ENCODE measurements at regions not wholly inside any gene's neighbourhood (a gene's known extent, or its start where the extent isn't known, plus 50 kb on each side); places are given as distances from the start of the nearest gene placed in this dataset.
"Not testable (repeated sequence)": the region's sequence is repeated elsewhere in the genome, so short reads cannot be mapped to it uniquely, and the experiment has no call there.

DNA sequence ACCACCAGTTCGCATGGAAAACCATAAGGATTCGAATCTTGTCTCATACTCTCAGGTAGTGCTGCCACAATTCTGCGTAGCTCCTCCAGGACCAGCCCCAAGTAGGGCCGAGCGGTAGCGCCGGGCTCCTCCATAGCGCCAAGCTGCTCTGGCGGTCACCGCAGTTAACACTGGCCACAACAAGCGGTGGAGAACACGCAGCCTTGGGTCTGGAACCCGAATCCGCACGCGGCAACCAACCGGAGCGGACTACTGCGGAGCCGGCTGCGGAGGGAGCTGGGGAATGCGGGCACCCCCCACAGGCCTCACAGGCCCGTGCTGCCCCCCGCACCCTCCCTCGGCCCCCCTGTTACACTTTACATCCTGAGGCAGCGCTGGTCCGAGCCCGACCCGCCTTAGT is 531.5 kb downstream of the STK39 start:
- H4K20me1 ChIP-seq (ENCODE audit: insufficient read depth, low read length), result no peaks in the 10 kb centered on the region
- H3K79me2 ChIP-seq (ENCODE audit: insufficient read depth, low read length), result no peaks in the 10 kb centered on the region
- ATAC-seq (ENCODE audit: insufficient read depth, low read depth) (no peak), DNase-seq (no peak)
- H3K9me3 ChIP-seq (ENCODE audit: insufficient read depth, low read length, severe bottlenecking), result no peaks in the 10 kb centered on the region
- H3K4me3 ChIP-seq (ENCODE audit: low read depth in 1 of 2, low read length in 2 of 2), result no peak overlapping the region
- H3K4me2 ChIP-seq (ENCODE audit: insufficient read depth, low read length), result no peak overlapping the region
- H3K4me1 ChIP-seq (ENCODE audit: insufficient read depth, low read length), result no peaks in the 10 kb centered on the region
- TF ChIP-seq, protein P1, sequence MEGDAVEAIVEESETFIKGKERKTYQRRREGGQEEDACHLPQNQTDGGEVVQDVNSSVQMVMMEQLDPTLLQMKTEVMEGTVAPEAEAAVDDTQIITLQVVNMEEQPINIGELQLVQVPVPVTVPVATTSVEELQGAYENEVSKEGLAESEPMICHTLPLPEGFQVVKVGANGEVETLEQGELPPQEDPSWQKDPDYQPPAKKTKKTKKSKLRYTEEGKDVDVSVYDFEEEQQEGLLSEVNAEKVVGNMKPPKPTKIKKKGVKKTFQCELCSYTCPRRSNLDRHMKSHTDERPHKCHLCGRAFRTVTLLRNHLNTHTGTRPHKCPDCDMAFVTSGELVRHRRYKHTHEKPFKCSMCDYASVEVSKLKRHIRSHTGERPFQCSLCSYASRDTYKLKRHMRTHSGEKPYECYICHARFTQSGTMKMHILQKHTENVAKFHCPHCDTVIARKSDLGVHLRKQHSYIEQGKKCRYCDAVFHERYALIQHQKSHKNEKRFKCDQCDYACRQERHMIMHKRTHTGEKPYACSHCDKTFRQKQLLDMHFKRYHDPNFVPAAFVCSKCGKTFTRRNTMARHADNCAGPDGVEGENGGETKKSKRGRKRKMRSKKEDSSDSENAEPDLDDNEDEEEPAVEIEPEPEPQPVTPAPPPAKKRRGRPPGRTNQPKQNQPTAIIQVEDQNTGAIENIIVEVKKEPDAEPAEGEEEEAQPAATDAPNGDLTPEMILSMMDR (IDR thresholded peaks at IDR 0.05; ENCODE audit: borderline replicate concordance, extremely low read depth, low read length, poor library complexity, severe bottlenecking), result no peak
- TF ChIP-seq EZH2 (IDR thresholded peaks at IDR 0.05; ENCODE audit: borderline replicate concordance, low read depth, low read length, severe bottlenecking), result no peak
- H3K27ac ChIP-seq (ENCODE audit: low read length), result no peak overlapping the region
- H3K27me3 ChIP-seq (ENCODE audit: insufficient read depth, low read length, poor library complexity), result no peaks in the 10 kb centered on the region
- H2AFZ ChIP-seq (ENCODE audit: low read depth, low read length), result no peak overlapping the region
- H3K9ac ChIP-seq (ENCODE audit: low read depth, low read length), result no peak overlapping the region
- H3K36me3 ChIP-seq (ENCODE audit: insufficient read depth, low read length), result no peaks in the 10 kb centered on the region

- ATAC-seq (ENCODE audit: insufficient read depth, low read depth); H3K4me2 ChIP-seq (ENCODE audit: insufficient read depth, low read length); H3K4me1 ChIP-seq (ENCODE audit: insufficient read depth, low read length); H3K4me3 ChIP-seq (ENCODE audit: low read depth in 1 of 2, low read length in 2 of 2); H3K27me3 ChIP-seq (ENCODE audit: insufficient read depth, low read length, poor library complexity); H3K27ac ChIP-seq (ENCODE audit: low read length); H4K20me1 ChIP-seq (ENCODE audit: insufficient read depth, low read length); H3K79me2 ChIP-seq (ENCODE audit: insufficient read depth, low read length); H3K9ac ChIP-seq (ENCODE audit: low read depth, low read length); H2AFZ ChIP-seq (ENCODE audit: low read depth, low read length); DNase-seq; H3K36me3 ChIP-seq (ENCODE audit: insufficient read depth, low read length); H3K9me3 ChIP-seq (ENCODE audit: insufficient read depth, low read length, severe bottlenecking): not testable (repeated sequence)
These were observed 531.9 kb downstream of the STK39 start for GRCh38 chr2:167715498-167715897.

- ATAC-seq (ENCODE audit: insufficient read depth, low read depth), result no peak
- TF ChIP-seq, protein P1 (IDR thresholded peaks at IDR 0.05; ENCODE audit: borderline replicate concordance, extremely low read depth, low read length, poor library complexity, severe bottlenecking), result no peak
- no peak for TF ChIP-seq EZH2 (IDR thresholded peaks at IDR 0.05; ENCODE audit: borderline replicate concordance, low read depth, low read length, severe bottlenecking)
These were observed 535.1 kb downstream of the STK39 start for GRCh38 chr2:167712275-167712674.

DNA sequence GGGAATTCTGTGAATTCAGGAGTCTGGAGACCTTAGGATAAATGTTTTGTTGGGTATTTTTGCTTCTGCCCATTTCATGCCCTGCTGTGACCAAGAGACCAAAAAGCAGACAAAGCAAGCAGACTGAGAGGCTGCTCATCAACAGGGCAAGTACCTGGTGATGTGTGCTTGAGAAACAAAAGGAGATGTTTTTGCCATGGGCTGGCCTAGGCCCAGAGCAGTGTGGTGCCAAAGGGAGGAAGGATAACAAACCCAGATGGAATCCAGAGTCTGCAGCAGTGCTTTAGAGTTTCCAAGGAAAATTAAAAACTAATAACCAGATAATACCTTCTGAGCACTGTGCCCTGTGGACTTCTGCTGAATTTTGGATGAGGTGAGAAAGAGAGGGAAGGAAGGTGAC is 538.4 kb downstream of the STK39 start:
- H3K27me3 ChIP-seq (ENCODE audit: insufficient read depth, low read length, poor library complexity), result peaks cover 4% of the 10 kb centered on the region
- no peaks in the 10 kb centered on the region for H4K20me1 ChIP-seq (ENCODE audit: insufficient read depth, low read length)
- H3K9ac ChIP-seq (ENCODE audit: low read depth, low read length), result no peak overlapping the region
- TF ChIP-seq, protein P1 (IDR thresholded peaks at IDR 0.05; ENCODE audit: borderline replicate concordance, extremely low read depth, low read length, poor library complexity, severe bottlenecking), result no peak
- TF ChIP-seq EZH2 (IDR thresholded peaks at IDR 0.05; ENCODE audit: borderline replicate concordance, low read depth, low read length, severe bottlenecking), result no peak
- no peak overlapping the region for H3K4me3 ChIP-seq (ENCODE audit: low read depth in 1 of 2, low read length in 2 of 2)
- no peak for DNase-seq
- no peaks in the 10 kb centered on the region for H3K9me3 ChIP-seq (ENCODE audit: insufficient read depth, low read length, severe bottlenecking)
- no peaks in the 10 kb centered on the region for H3K79me2 ChIP-seq (ENCODE audit: insufficient read depth, low read length)
- no peak overlapping the region for H2AFZ ChIP-seq (ENCODE audit: low read depth, low read length)
- H3K27ac ChIP-seq (ENCODE audit: low read length), result no peak overlapping the region
- no peak for ATAC-seq (ENCODE audit: insufficient read depth, low read depth)
- no peaks in the 10 kb centered on the region for H3K36me3 ChIP-seq (ENCODE audit: insufficient read depth, low read length)
- no peaks in the 10 kb centered on the region for H3K4me1 ChIP-seq (ENCODE audit: insufficient read depth, low read length)
- no peak overlapping the region for H3K4me2 ChIP-seq (ENCODE audit: insufficient read depth, low read length)

More at GRCh38 chr2:167712275-167712674, 535.1 kb downstream of the STK39 start:
- DNase-seq, result no peak
- H4K20me1 ChIP-seq (ENCODE audit: insufficient read depth, low read length), result no peaks in the 10 kb centered on the region
- H3K4me1 ChIP-seq (ENCODE audit: insufficient read depth, low read length), result no peaks in the 10 kb centered on the region
- H2AFZ ChIP-seq (ENCODE audit: low read depth, low read length), result no peak overlapping the region
- no peaks in the 10 kb centered on the region for H3K79me2 ChIP-seq (ENCODE audit: insufficient read depth, low read length)
- H3K27ac ChIP-seq (ENCODE audit: low read length), result no peak overlapping the region
- H3K9me3 ChIP-seq (ENCODE audit: insufficient read depth, low read length, severe bottlenecking), result no peaks in the 10 kb centered on the region
- H3K27me3 ChIP-seq (ENCODE audit: insufficient read depth, low read length, poor library complexity), result no peaks in the 10 kb centered on the region
- H3K36me3 ChIP-seq (ENCODE audit: insufficient read depth, low read length), result no peaks in the 10 kb centered on the region
- no peak overlapping the region for H3K4me2 ChIP-seq (ENCODE audit: insufficient read depth, low read length)
- H3K4me3 ChIP-seq (ENCODE audit: low read depth in 1 of 2, low read length in 2 of 2), result no peak overlapping the region
- H3K9ac ChIP-seq (ENCODE audit: low read depth, low read length), result no peak overlapping the region
